Mucosa of descending colon (tissue), 3 donors: ENCODE measurements at regions not wholly inside any gene's neighbourhood (a gene's known extent, or its start where the extent isn't known, plus 50 kb on each side); places are given as distances from the start of the nearest gene placed in this dataset.

Source experiments
- ATAC-seq: fragments of 200-7000 bp; cut with Tn5 transposase; one replicate; pipeline ENCODE4 v1.9.1; 2020; ENCODE audit warnings: mild to moderate bottlenecking, moderate library complexity
- DNase-seq, 3 donors: peaks; one replicate each; pipeline ENCODE4 v3.0.0-alpha.2; 2020
- H3K36me3 ChIP-seq: fragments of 200-600 bp; one replicate; pipeline ENCODE4 v1.8.0; 2021; ENCODE audit warnings: low read depth, mild to moderate bottlenecking
- H3K4me1 ChIP-seq: fragments of 200-600 bp; one replicate; pipeline ENCODE4 v1.8.0; 2021; ENCODE audit warnings: low read depth, mild to moderate bottlenecking
- H3K4me3 ChIP-seq: fragments of 200-600 bp; one replicate; pipeline ENCODE4 v1.8.0; 2021; ENCODE audit warnings: mild to moderate bottlenecking
- H3K9me3 ChIP-seq: fragments of 200-600 bp; one replicate; pipeline ENCODE4 v1.8.0; 2021; ENCODE audit warnings: mild to moderate bottlenecking
- intact Hi-C, 2 donors: fragments of 100-400 bp; cut with DNase I in 1 of 2; cut with micrococcal nuclease in 1 of 2; formaldehyde crosslinking; loops; one replicate each; pipeline versions ENCODE4 v1.11.0 to v1.11.1; 2022; cut with DNase I, micrococcal nuclease
- TF ChIP-seq, protein P1 (sequence below): fragments of 200-600 bp; IDR thresholded peaks from one replicate; pipeline ENCODE4 v1.8.0; 2022; ENCODE audit warnings: antibody characterized with exemption, mild to moderate bottlenecking
- donor health status: DM: no; HTN: no; CAD: no; lungs with moderate emphysema.
- donor health status: DM: no; HTN: no; CAD: no.
- donor health status: DM: no; HTN: yes; CAD: no.

DNA sequence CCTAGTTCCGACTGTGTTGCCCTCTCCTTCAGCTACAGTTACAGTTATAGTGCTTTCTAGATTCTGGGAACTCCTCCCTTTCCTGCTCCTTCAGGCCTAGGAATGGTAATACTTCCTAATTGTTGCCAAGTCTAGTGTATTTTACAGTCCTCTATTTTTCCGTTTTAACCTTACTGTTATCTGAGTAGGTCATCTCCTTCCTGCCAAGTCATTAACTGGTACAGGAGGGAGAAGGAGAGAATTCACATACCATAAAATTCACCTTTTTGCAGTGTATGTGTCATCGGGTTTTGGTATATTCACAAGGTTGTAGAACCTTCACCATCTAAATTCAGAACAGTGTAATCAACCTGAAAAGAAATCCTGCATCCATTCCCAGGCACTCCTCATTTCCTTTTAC lies 335.4 kb upstream of the MEF2C start:
- Histone ChIP-seq H3K36me3 (no peaks in the 10 kb centered on the region), H3K4me1 (no peaks in the 10 kb centered on the region), H3K9me3 (no peaks in the 10 kb centered on the region), H3K4me3 (no peak overlapping the region)
- TF ChIP-seq, protein P1, sequence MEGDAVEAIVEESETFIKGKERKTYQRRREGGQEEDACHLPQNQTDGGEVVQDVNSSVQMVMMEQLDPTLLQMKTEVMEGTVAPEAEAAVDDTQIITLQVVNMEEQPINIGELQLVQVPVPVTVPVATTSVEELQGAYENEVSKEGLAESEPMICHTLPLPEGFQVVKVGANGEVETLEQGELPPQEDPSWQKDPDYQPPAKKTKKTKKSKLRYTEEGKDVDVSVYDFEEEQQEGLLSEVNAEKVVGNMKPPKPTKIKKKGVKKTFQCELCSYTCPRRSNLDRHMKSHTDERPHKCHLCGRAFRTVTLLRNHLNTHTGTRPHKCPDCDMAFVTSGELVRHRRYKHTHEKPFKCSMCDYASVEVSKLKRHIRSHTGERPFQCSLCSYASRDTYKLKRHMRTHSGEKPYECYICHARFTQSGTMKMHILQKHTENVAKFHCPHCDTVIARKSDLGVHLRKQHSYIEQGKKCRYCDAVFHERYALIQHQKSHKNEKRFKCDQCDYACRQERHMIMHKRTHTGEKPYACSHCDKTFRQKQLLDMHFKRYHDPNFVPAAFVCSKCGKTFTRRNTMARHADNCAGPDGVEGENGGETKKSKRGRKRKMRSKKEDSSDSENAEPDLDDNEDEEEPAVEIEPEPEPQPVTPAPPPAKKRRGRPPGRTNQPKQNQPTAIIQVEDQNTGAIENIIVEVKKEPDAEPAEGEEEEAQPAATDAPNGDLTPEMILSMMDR = no peak
- ATAC-seq = no peak
- no peak for DNase-seq
- intact Hi-C loops = no loop called here

DNA sequence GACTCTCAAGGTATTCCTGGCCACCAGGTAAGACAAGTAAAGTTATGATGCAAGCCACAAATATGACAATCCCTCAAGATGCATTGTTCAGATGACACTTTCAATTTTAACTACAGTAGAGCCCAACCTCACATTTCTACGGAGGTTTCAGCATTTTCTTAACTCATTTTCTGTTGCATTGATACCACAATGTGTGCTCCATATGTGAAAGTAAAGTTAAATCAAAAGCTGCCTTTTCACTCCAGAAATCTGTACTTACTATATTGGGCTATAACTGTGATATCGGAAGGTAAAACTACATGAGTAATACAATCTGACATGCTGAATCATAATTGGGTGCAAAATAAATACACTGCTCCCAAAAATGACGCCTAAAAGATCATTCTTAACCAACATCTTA lies 333.6 kb upstream of the MEF2C start:
- H3K4me1 ChIP-seq = no peaks in the 10 kb centered on the region
- no peaks in the 10 kb centered on the region for H3K9me3 ChIP-seq
- ATAC-seq = no peak
- H3K36me3 ChIP-seq = no peaks in the 10 kb centered on the region
- TF ChIP-seq, protein P1 = no peak
- intact Hi-C loops = no loop called here
- no peak overlapping the region for H3K4me3 ChIP-seq
- no peak for DNase-seq

DNA sequence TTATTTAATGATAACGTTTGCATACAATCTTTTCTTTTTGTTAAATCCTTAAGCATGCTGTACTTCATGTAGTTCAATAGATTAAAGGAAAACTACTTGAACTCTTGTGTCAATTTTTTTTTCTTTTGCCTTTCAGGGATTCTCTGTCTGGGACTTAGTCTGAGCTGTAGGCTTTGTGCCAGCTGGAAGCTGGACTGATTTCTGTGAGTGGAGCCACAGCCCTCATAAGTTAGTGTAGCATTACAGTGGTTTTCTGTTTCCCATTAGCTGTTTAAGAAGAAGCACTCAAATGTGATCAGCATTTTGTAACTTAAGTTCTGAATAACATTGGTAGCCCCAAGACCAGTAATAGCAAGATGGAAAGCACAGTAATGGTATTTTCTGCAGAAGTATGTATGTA lies 330.6 kb upstream of the MEF2C start:
- DNase-seq = peak in 1 of 3 donors; percentile 25
- intact Hi-C loops = no loop called here
- no peaks in the 10 kb centered on the region for H3K36me3 ChIP-seq
- ATAC-seq = no peak
- TF ChIP-seq, protein P1 = no peak
- no peaks in the 10 kb centered on the region for H3K9me3 ChIP-seq
- no peak overlapping the region for H3K4me3 ChIP-seq
- H3K4me1 ChIP-seq = no peaks in the 10 kb centered on the region

DNA sequence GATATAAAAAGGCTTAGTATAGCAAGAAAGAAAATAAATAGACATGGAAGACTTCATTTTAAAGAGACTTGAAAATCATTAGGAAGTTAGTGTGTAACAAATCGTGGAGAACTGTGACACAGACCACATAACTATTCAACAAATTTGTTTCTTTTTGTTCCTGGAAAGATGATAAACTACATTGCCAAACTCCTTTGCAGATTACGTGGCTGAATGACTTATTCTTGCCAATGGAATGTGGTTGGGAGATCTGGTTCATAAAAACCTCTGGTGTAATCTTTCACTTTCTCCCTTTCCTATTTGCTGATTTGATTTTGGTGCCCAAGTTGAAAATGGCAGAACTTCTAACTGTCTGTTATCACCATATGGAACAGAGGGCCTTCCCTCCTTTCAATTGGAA lies 328.9 kb upstream of the MEF2C start:
- no peaks in the 10 kb centered on the region for H3K36me3 ChIP-seq
- TF ChIP-seq, protein P1 = no peak
- DNase-seq = no peak
- intact Hi-C loops = no loop called here
- H3K4me1 ChIP-seq = no peaks in the 10 kb centered on the region
- H3K4me3 ChIP-seq = no peak overlapping the region
- no peaks in the 10 kb centered on the region for H3K9me3 ChIP-seq
- ATAC-seq = no peak

DNA sequence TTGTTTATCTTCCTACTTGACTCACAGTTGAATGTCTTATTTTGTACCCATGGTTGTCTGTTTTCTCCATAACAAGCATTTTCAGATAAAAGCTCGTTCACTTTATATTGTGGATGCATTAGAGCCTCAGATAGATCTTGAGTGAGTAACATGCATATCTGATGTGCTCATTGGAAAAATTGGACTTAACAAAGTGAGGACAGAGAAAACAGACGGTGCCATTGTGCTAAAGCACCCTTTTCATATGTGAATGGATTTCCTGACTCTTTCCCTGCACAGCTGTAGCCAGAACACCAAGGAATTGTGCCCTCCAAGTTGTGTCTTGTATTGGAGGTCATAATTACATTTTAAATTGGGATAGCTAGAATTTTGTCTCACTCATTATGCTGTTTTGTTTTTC lies 325.8 kb upstream of the MEF2C start:
- TF ChIP-seq, protein P1 = no peak
- intact Hi-C loops = no loop called here
- no peak for ATAC-seq
- no peak for DNase-seq
- H3K4me3 ChIP-seq = no peak overlapping the region
- H3K36me3 ChIP-seq = no peaks in the 10 kb centered on the region
- no peaks in the 10 kb centered on the region for H3K9me3 ChIP-seq
- no peaks in the 10 kb centered on the region for H3K4me1 ChIP-seq

DNA sequence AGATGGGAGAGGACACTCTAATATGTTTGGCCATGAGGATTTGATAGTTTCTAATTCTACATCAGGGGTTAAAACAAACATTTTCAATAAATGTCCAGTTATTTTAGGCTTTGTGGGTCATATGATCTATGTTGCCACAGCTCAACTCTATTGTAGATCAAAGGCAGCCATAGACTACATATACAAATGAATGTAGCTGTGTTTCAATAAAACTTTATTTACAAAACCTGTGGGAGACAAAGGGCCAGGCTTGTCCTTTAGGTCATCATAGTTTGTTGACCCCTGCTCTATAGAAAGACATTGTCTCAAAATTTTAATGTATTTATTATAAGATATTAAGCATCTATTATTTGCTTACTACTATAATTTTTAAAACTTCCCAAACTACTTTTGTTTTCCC lies 325.4 kb upstream of the MEF2C start:
- intact Hi-C loops = no loop called here
- TF ChIP-seq, protein P1 = no peak
- no peaks in the 10 kb centered on the region for H3K36me3 ChIP-seq

More for the DNA sequence above, 325.4 kb upstream of the MEF2C start:
- DNase-seq = no peak
- no peaks in the 10 kb centered on the region for H3K9me3 ChIP-seq
- ATAC-seq = no peak
- H3K4me1 ChIP-seq = no peaks in the 10 kb centered on the region
- H3K4me3 ChIP-seq = no peak overlapping the region
